CD4-positive, CD25-positive, alpha-beta regulatory T cell (primary cell): ENCODE measurements at regions not wholly inside any gene's neighbourhood (a gene's known extent, or its start where the extent isn't known, plus 50 kb on each side); places are given as distances from the start of the nearest gene placed in this dataset.

Source experiments
- ATAC-seq, 2 donors: fragments of 150-1000 bp; cut with Tn5 transposase; one replicate each; pipeline ENCODE4 v1.10.0; 2021; ENCODE audit warnings: low read depth in 2 of 2, moderate number of reproducible peaks in 2 of 2, moderate library complexity in 1 of 2
- DNase-seq, 3 donors: peaks; one replicate each; pipeline versions ENCODE4 v3.0.0 to v3.0.0-alpha.2; 2012 to 2022; ENCODE audit warnings: mixed read lengths in 1 of 3
- H3K27ac ChIP-seq: one replicate; pipeline ENCODE4 v1.7.0; 2013; ENCODE audit warnings: mild to moderate bottlenecking, low read length; ENCODE audit not compliant: insufficient read depth, poor library complexity, severe bottlenecking
- H3K27me3 ChIP-seq: one replicate; pipeline ENCODE4 v1.7.0; 2013; ENCODE audit warnings: low read length; ENCODE audit not compliant: control insufficient read depth, insufficient read depth
- H3K36me3 ChIP-seq: one replicate; pipeline ENCODE4 v1.7.0; 2013; ENCODE audit warnings: mild to moderate bottlenecking, low read length, moderate library complexity; ENCODE audit not compliant: control insufficient read depth, insufficient read depth
- H3K4me1 ChIP-seq: 2 replicates; pipeline ENCODE4 v1.7.0; 2013; ENCODE audit warnings: mild to moderate bottlenecking, low read length; ENCODE audit not compliant: insufficient read depth, control insufficient read depth, poor library complexity, severe bottlenecking
- H3K4me3 ChIP-seq: one replicate; pipeline ENCODE4 v1.7.0; 2013; ENCODE audit warnings: low read depth, mild to moderate bottlenecking, low read length, moderate library complexity
- H3K9me3 ChIP-seq, 2 experiments: 1 replicate in 1 of 2; 2 replicates in 1 of 2; pipeline ENCODE4 v1.7.0; 2013; ENCODE audit warnings: low read length in 2 of 2, mild to moderate bottlenecking in 1 of 2, moderate library complexity in 1 of 2; ENCODE audit not compliant: control insufficient read depth in 2 of 2
- H3K27ac Mint-ChIP-seq, 3 donors: one replicate each; pipeline ENCODE4 v1.8.0; 2020 to 2022; ENCODE audit warnings: mild to moderate bottlenecking in 3 of 3, mixed read lengths in 3 of 3, moderate library complexity in 2 of 3
- H3K27me3 Mint-ChIP-seq: one replicate; pipeline ENCODE4 v1.8.0; 2022; ENCODE audit warnings: mild to moderate bottlenecking, mixed read lengths
- H3K36me3 Mint-ChIP-seq: one replicate; pipeline ENCODE4 v1.8.0; 2020; ENCODE audit warnings: mixed read lengths
- H3K4me1 Mint-ChIP-seq, 4 donors: one replicate each; pipeline ENCODE4 v1.8.0; 2020 to 2022; ENCODE audit warnings: mixed read lengths in 4 of 4, mild to moderate bottlenecking in 1 of 4
- H3K4me3 Mint-ChIP-seq, 4 donors: one replicate each; pipeline ENCODE4 v1.8.0; 2020 to 2022; ENCODE audit warnings: mild to moderate bottlenecking in 4 of 4, mixed read lengths in 4 of 4, moderate library complexity in 3 of 4
- H3K9me3 Mint-ChIP-seq, 7 donors: one replicate each; pipeline ENCODE4 v1.8.0; 2020 to 2022; ENCODE audit warnings: mixed read lengths in 7 of 7, mild to moderate bottlenecking in 3 of 7, moderate library complexity in 2 of 7

DNA sequence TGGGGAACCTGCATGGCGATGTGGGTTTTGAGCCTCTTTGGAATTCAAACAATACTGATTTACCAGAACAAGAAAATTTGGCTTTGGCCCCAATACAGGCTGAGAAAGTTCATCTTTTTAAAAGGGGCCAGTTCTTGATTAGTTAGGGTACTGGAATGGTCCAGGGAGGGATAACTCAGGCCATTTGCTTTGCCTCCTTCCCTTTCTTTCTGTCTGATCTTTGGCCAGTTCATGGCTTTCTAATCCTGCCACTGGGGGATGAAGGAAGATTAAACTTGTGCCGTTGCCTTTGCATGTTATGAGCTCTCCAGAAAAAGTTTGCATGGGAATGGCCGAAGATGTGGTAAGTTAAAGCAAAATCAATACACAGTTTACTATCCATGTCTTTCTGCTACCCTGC lies 78.4 kb downstream of the ADAMTS15 start:
- Histone ChIP-seq H3K4me1 (no peaks in the 10 kb centered on the region), H3K36me3 (no peaks in the 10 kb centered on the region), H3K27ac (no peak overlapping the region), H3K4me3 (no peak overlapping the region), H3K9me3 (no peaks in the 10 kb centered on the region), H3K27me3 (no peaks in the 10 kb centered on the region)
- H3K27me3 Mint-ChIP-seq, result peaks cover 12% of the 10 kb centered on the region
- no peak for ATAC-seq
- no peak overlapping the region for H3K4me3 Mint-ChIP-seq
- no peak overlapping the region for H3K27ac Mint-ChIP-seq
- DNase-seq, result no peak
- H3K9me3 Mint-ChIP-seq, result peaks cover 0 to 1% (median 0%) of the 10 kb centered on the region in 7 donors
- peaks cover 0 to 5% (median 0%) of the 10 kb centered on the region in 4 donors for H3K4me1 Mint-ChIP-seq
- H3K36me3 Mint-ChIP-seq, result no peaks in the 10 kb centered on the region

DNA sequence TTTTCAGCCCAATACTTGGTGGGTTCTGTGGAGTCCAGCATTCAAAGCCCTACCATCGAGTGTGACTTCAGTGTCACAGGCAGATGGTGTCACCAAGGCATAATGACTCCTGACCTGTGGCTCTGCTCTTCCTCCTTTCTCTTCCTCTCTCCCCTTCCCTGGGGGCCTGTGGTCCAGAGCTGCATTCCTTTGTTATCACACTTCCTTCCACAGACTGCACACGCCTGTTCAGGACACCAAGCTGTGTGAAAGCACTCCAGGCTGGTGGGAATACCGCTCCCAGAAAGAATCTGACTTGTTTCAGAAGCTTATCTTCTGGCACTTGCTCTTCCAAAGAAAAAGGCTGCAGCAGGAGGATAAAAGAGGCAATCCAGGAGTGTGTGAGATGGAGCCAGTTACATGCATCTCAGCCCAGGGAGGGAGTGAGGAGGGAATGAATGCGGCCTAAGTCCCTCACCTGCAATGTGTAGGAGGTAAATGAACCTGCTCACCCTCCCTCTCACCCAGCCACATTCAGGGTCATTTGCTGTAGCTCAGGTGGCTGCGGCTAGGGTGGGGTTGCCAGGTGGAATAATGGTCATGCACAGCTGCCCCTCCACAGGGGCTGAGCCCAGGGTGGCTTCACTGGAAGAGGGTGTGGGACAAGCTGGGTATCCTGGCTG lies 79.3 kb downstream of the ADAMTS15 start:
- Histone ChIP-seq H3K4me3 (no peak overlapping the region), H3K4me1 (no peaks in the 10 kb centered on the region), H3K9me3 (no peaks in the 10 kb centered on the region), H3K27ac (no peak overlapping the region), H3K36me3 (no peaks in the 10 kb centered on the region), H3K27me3 (no peaks in the 10 kb centered on the region)
- Mint-ChIP-seq H3K9me3 (peaks cover 0 to 1% (median 0%) of the 10 kb centered on the region in 7 donors), H3K4me1 (peaks cover 0 to 5% (median 0%) of the 10 kb centered on the region in 4 donors), H3K27me3 (peaks cover 12% of the 10 kb centered on the region), H3K27ac (no peak overlapping the region), H3K36me3 (no peaks in the 10 kb centered on the region), H3K4me3 (no peak overlapping the region)
- no peak for ATAC-seq
- no peak for DNase-seq

DNA sequence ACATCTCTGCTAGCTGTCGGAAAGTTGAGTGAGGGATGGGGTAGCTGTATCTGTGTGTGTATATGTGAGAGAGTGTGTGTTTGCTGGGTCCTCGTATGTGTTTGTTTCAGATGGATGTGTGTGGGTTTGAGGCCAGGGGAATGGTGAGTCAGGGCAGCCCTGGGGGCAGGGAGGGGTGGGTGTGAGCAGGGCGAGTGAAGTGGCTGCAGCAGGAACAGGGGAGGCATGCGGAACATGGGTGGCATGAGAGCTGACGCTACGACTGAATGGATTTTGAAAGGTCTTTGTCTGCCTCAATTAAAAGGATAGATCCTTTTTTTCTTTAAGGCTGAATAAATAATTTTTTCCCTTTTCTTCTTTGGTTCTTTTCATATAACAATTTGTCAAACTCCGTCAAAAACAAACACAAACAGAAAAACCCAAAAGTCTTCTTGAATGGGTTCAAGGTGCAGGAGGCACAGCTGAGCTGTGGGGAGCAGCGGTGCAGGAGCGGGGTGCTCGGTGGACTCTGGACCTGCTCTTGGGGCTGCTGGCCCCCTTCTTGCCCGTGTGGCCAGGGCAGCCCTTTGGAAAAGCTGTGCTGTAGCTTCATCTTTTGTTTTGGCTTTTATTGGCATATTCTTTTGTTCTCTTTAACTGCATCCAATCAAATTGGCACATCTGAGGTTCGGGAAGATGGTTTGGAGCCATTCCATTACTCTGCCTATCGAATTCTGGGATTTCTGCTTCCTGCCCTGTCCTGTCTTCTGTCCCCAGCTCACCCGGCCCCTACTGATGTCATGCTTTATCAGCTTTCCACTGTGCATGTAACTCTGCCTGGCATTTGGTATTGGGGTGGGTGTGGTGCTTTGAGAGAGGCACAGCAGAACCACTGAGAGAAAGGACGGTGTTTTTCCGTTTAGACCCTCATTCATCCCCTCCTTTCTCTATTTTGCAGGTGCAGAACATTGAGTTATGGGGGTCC lies 80.1 kb downstream of the ADAMTS15 start:
- H3K27ac Mint-ChIP-seq, result no peak overlapping the region
- Histone ChIP-seq H3K9me3 (no peaks in the 10 kb centered on the region), H3K27me3 (no peaks in the 10 kb centered on the region), H3K4me1 (no peaks in the 10 kb centered on the region), H3K4me3 (no peak overlapping the region), H3K27ac (no peak overlapping the region), H3K36me3 (no peaks in the 10 kb centered on the region)
- no peak for DNase-seq
- H3K36me3 Mint-ChIP-seq, result no peaks in the 10 kb centered on the region
- peaks cover 12% of the 10 kb centered on the region for H3K27me3 Mint-ChIP-seq
- no peak overlapping the region for H3K4me3 Mint-ChIP-seq
- H3K4me1 Mint-ChIP-seq, result peaks cover 0 to 5% (median 0%) of the 10 kb centered on the region in 4 donors
- H3K9me3 Mint-ChIP-seq, result peaks cover 0 to 1% (median 0%) of the 10 kb centered on the region in 7 donors
- no peak for ATAC-seq

DNA sequence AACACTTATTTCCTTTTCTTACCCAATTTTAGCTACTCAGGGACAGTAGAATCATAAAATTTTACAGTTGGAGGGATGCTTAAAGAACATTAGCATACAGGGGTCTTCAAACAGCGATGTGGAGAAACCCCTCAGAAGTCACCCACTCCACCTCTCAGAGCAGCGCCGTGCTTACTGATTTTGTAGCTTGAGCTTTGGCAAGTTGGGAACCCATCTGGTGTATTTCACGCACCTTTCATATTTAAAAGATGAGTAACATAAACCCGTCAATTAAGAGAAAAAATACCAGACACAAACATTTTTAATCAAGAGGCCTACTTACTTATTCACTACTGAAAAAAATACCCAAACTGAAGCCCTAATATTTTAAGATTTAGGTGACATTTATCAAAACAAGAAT lies 80.9 kb downstream of the ADAMTS15 start:
- Histone ChIP-seq H3K9me3 (no peaks in the 10 kb centered on the region), H3K36me3 (no peaks in the 10 kb centered on the region), H3K27me3 (no peaks in the 10 kb centered on the region), H3K4me3 (no peak overlapping the region), H3K27ac (no peak overlapping the region), H3K4me1 (no peaks in the 10 kb centered on the region)
- ATAC-seq, result no peak
- no peak for DNase-seq
- H3K9me3 Mint-ChIP-seq, result peaks cover 0 to 1% (median 0%) of the 10 kb centered on the region in 7 donors
- H3K4me3 Mint-ChIP-seq, result no peak overlapping the region
- H3K27ac Mint-ChIP-seq, result no peak overlapping the region
- peaks cover 12% of the 10 kb centered on the region for H3K27me3 Mint-ChIP-seq
- H3K36me3 Mint-ChIP-seq, result no peaks in the 10 kb centered on the region
- peaks cover 0 to 5% (median 0%) of the 10 kb centered on the region in 4 donors for H3K4me1 Mint-ChIP-seq

- Histone ChIP-seq H3K4me1 (no peaks in the 10 kb centered on the region), H3K4me3 (no peak overlapping the region), H3K27ac (no peak overlapping the region), H3K36me3 (no peaks in the 10 kb centered on the region), H3K9me3 (no peaks in the 10 kb centered on the region), H3K27me3 (no peaks in the 10 kb centered on the region)
- H3K4me1 Mint-ChIP-seq, result no peaks in the 10 kb centered on the region
- ATAC-seq, result no peak
- peaks cover 9% of the 10 kb centered on the region for H3K27me3 Mint-ChIP-seq
- DNase-seq, result no peak
- no peak overlapping the region for H3K4me3 Mint-ChIP-seq
- no peak overlapping the region for H3K27ac Mint-ChIP-seq
- H3K9me3 Mint-ChIP-seq, result peaks cover 0 to 2% (median 0%) of the 10 kb centered on the region in 7 donors
- no peaks in the 10 kb centered on the region for H3K36me3 Mint-ChIP-seq
Measured at GRCh38 chr11:130531061-130531460, 82.6 kb downstream of the ADAMTS15 start.

DNA sequence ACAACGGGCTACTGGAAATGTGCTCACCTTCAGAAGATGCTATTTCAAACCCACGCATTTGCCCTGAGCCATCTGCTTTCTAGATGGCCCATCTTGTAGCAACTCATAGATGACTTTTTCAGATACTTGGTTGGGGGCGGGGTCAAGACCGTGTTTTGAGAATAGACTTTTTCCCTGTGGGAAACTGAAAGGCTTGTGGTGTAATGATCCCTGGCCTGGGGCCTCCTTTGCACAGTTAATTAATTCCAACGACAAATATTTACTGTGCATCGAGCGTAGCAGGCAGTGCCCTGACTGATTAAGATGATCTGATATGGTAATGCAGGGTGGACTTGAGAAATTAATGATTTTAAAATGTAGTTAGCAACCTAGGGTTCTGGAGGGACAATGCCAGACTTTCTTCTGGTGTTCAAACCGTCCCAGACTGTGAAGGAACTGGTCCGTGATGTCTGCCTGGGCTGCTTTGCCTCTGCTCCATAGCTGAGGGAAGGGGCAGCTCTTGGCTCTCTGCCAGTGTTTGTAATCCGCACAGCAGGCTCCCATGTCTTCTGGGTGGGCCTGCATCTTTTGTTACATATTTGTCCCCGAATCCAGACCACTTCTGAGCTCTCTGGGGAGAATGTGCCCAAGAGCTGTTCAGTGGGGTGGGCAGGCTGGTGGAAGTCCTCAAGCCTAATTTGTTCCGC lies 84.8 kb downstream of the ADAMTS15 start:
- no peak overlapping the region for H3K27ac Mint-ChIP-seq
- no peaks in the 10 kb centered on the region for H3K4me1 ChIP-seq
- H3K9me3 Mint-ChIP-seq, result peaks cover 0 to 2% (median 0%) of the 10 kb centered on the region in 7 donors
- H3K27me3 Mint-ChIP-seq, result peaks cover 12% of the 10 kb centered on the region
- H3K4me3 Mint-ChIP-seq, result no peak overlapping the region
- no peaks in the 10 kb centered on the region for H3K36me3 ChIP-seq
- ATAC-seq (no peak), DNase-seq (no peak)
- no peaks in the 10 kb centered on the region for H3K36me3 Mint-ChIP-seq
- no peaks in the 10 kb centered on the region for H3K4me1 Mint-ChIP-seq
- H3K9me3 ChIP-seq, result no peaks in the 10 kb centered on the region
- no peak overlapping the region for H3K27ac ChIP-seq
- H3K4me3 ChIP-seq, result no peak overlapping the region
- H3K27me3 ChIP-seq, result no peaks in the 10 kb centered on the region

DNA sequence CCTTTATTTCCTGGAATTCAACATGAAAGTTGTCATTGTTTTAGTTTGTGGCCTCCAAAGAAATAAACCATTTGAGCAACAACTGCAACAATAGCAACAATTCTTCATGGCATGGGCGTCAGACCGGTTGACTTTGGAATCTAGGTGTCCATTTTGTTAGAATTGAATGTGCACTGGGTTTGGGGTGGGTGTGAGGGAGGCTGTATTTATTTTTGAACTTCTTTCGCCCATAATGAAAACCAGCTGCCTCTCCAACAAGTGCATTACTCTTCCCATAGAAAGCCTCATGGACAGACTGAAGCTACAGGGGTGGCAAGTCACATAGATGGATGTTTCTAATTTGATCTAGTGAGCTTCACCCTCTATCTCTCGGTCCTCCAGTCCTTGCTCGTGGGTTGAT lies 85.4 kb downstream of the ADAMTS15 start:
- H3K4me1 Mint-ChIP-seq, result no peaks in the 10 kb centered on the region
- DNase-seq (no peak), ATAC-seq (no peak)
- H3K27ac Mint-ChIP-seq, result no peak overlapping the region
- Histone ChIP-seq H3K9me3 (no peaks in the 10 kb centered on the region), H3K4me3 (no peak overlapping the region), H3K27ac (no peak overlapping the region), H3K27me3 (no peaks in the 10 kb centered on the region), H3K36me3 (no peaks in the 10 kb centered on the region), H3K4me1 (no peaks in the 10 kb centered on the region)
- peaks cover 12% of the 10 kb centered on the region for H3K27me3 Mint-ChIP-seq
- H3K4me3 Mint-ChIP-seq, result no peak overlapping the region
- no peaks in the 10 kb centered on the region for H3K36me3 Mint-ChIP-seq
- peaks cover 0 to 2% (median 0%) of the 10 kb centered on the region in 7 donors for H3K9me3 Mint-ChIP-seq
